ENCODE measurements at regions not wholly inside any gene's neighbourhood (a gene's known extent, or its start where the extent isn't known, plus 50 kb on each side); places are given as distances from the start of the nearest gene placed in this dataset.

DNA sequence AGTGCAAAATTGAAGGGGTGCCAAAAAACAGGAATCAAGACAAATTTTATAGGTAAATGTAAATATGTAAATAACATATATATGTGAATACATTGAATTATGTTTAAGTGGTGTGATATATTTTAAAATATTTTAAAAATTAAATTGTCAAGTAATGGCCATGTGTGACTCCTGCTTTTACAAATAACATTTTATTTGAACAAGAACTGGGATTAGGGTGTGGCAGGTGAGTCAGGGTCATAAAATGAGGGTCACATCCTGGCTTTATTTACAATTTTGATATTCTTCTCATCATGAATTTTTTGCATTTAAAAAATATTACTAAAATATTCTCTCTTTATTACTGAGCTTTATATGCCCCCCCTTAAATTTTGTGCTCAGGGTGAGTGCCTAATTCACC, 601.1 kb upstream of the MAN1A1 start:
- H4K20me1 ChIP-seq (replicated peaks; ENCODE audit: control insufficient read depth, insufficient read depth, low read length): no peaks in the 10 kb centered on the region
- TF ChIP-seq KAT7 (CRISPR knock-in tag; IDR thresholded peaks at IDR 0.05; ENCODE audit: borderline replicate concordance): no peak
- TF ChIP-seq, protein P1, sequence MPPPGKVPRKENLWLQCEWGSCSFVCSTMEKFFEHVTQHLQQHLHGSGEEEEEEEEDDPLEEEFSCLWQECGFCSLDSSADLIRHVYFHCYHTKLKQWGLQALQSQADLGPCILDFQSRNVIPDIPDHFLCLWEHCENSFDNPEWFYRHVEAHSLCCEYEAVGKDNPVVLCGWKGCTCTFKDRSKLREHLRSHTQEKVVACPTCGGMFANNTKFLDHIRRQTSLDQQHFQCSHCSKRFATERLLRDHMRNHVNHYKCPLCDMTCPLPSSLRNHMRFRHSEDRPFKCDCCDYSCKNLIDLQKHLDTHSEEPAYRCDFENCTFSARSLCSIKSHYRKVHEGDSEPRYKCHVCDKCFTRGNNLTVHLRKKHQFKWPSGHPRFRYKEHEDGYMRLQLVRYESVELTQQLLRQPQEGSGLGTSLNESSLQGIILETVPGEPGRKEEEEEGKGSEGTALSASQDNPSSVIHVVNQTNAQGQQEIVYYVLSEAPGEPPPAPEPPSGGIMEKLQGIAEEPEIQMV (tag; conservative IDR thresholded peaks at IDR 0.05; ENCODE audit: low read depth): no peak
- no peak for TF ChIP-seq RBM15 (IDR thresholded peaks at IDR 0.05; ENCODE audit: insufficient read depth, low read length)
- TF ChIP-seq HNRNPH1 (optimal IDR thresholded peaks at IDR 0.05; ENCODE audit: low read depth, low read length): no peak
- TF ChIP-seq, protein P2, sequence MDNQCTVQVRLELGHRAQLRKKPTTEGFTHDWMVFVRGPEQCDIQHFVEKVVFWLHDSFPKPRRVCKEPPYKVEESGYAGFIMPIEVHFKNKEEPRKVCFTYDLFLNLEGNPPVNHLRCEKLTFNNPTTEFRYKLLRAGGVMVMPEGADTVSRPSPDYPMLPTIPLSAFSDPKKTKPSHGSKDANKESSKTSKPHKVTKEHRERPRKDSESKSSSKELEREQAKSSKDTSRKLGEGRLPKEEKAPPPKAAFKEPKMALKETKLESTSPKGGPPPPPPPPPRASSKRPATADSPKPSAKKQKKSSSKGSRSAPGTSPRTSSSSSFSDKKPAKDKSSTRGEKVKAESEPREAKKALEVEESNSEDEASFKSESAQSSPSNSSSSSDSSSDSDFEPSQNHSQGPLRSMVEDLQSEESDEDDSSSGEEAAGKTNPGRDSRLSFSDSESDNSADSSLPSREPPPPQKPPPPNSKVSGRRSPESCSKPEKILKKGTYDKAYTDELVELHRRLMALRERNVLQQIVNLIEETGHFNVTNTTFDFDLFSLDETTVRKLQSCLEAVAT (IDR thresholded peaks at IDR 0.05): no peak
- TF ChIP-seq MED1 (CRISPR knock-in tag; IDR thresholded peaks at IDR 0.05; ENCODE audit: borderline replicate concordance): no peak
- no peak for TF ChIP-seq CHCHD3 (CRISPR knock-in tag; IDR thresholded peaks at IDR 0.05)
- TF ChIP-seq, protein P3, sequence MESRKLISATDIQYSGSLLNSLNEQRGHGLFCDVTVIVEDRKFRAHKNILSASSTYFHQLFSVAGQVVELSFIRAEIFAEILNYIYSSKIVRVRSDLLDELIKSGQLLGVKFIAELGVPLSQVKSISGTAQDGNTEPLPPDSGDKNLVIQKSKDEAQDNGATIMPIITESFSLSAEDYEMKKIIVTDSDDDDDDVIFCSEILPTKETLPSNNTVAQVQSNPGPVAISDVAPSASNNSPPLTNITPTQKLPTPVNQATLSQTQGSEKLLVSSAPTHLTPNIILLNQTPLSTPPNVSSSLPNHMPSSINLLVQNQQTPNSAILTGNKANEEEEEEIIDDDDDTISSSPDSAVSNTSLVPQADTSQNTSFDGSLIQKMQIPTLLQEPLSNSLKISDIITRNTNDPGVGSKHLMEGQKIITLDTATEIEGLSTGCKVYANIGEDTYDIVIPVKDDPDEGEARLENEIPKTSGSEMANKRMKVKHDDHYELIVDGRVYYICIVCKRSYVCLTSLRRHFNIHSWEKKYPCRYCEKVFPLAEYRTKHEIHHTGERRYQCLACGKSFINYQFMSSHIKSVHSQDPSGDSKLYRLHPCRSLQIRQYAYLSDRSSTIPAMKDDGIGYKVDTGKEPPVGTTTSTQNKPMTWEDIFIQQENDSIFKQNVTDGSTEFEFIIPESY (CRISPR knock-in tag; IDR thresholded peaks at IDR 0.05): no peak
- TF ChIP-seq RBM17 (IDR thresholded peaks at IDR 0.05; ENCODE audit: borderline replicate concordance, low read depth, low read length): no peak
- no peak overlapping the region for H3K27ac ChIP-seq (ENCODE audit: extremely low read depth, low read depth, low read length)
- no peaks in the 10 kb centered on the region for H3K9me1 ChIP-seq (ENCODE audit: control insufficient read depth, insufficient read depth, low read length)
- no peak overlapping the region for H3K9ac ChIP-seq (ENCODE audit: insufficient read depth in 1 of 2, low read depth in 2 of 2, low read length in 2 of 2)
- no peak for ATAC-seq
- H3K79me2 ChIP-seq (ENCODE audit: control insufficient read depth, insufficient read depth, low read length): no peaks in the 10 kb centered on the region
- H2AFZ ChIP-seq (ENCODE audit: low read depth, low read length): no peak overlapping the region
- no peak overlapping the region for H3K4me2 ChIP-seq (ENCODE audit: insufficient read depth, low read length)
- H3K27me3 ChIP-seq (ENCODE audit: control insufficient read depth in 2 of 2, insufficient read depth in 2 of 2, low read length in 2 of 2): no peaks in the 10 kb centered on the region
- H3K36me3 ChIP-seq (ENCODE audit: control insufficient read depth, insufficient read depth, low read length): no peaks in the 10 kb centered on the region
- POLR2A ChIA-PET: no interaction called here
- in situ Hi-C loops (cut with MboI): no loop called here
- no peaks in the 10 kb centered on the region for H3K9me3 ChIP-seq (replicated peaks; ENCODE audit: control insufficient read depth, insufficient read depth, low read depth, low read length)
- intact Hi-C loops (cut with micrococcal nuclease): no loop called here
- DNase-seq (ENCODE audit: extremely low read depth in 1 of 4, low spot score in 3 of 4): no peak
- no peaks in the 10 kb centered on the region for H3K4me1 ChIP-seq (replicated peaks in 1 of 2; ENCODE audit: control insufficient read depth in 2 of 2, insufficient read depth in 2 of 2, low read length in 2 of 2)
- no TSS peak for BruUV-seq (replicated peaks)
- H3K4me3 ChIP-seq: no peak overlapping the region
- FAIRE-seq: no peak
- CTCF ChIA-PET (ENCODE audit: low intra/inter-chr PET ratio): no interaction called here
